ENCODE measurements at regions not wholly inside any gene's neighbourhood (a gene's known extent, or its start where the extent isn't known, plus 50 kb on each side); places are given as distances from the start of the nearest gene placed in this dataset.
"Not testable (repeated sequence)": the region's sequence is repeated elsewhere in the genome, so short reads cannot be mapped to it uniquely, and the experiment has no call there.

- intact Hi-C loops (cut with micrococcal nuclease), result no loop called here
- Mint-ChIP-seq H3K36me3 (no peaks in the 10 kb centered on the region), H3K4me1 (no peaks in the 10 kb centered on the region), H3K4me3 (no peak overlapping the region), H3K27me3 (peaks cover 4 to 7% of the 10 kb centered on the region in 2 donors), H3K27ac (no peak overlapping the region), H3K9me3 (peaks cover 0 to 14% (median 1%) of the 10 kb centered on the region in 8 donors)
- no peaks in the 10 kb centered on the region for H3K27me3 ChIP-seq (ENCODE audit: insufficient read depth, low read length)
- POLR2A ChIA-PET (ENCODE audit: partially characterized antibody), result no interaction called here
- no peak for DNase-seq
- CTCF ChIA-PET (ENCODE audit: partially characterized antibody), result no interaction called here
- H3K4me1 ChIP-seq (ENCODE audit: insufficient read depth, low read length), result no peaks in the 10 kb centered on the region
- H3K9me3 ChIP-seq (ENCODE audit: control insufficient read depth in 1 of 2, low read length in 2 of 2), result no peaks in the 10 kb centered on the region
- no peaks in the 10 kb centered on the region for H3K36me3 ChIP-seq (ENCODE audit: insufficient read depth, low read length)
- no peak overlapping the region for H3K4me3 ChIP-seq (ENCODE audit: low read length in 2 of 2)
- H3K27ac ChIP-seq (ENCODE audit: low read depth, low read length), result no peak overlapping the region
Measured at GRCh38 chr2:83971547-83971946, 487.5 kb downstream of the SUCLG1 start.

- H3K27ac ChIP-seq (ENCODE audit: low read depth, low read length), result no peak overlapping the region
- H3K4me1 ChIP-seq (ENCODE audit: insufficient read depth, low read length), result no peaks in the 10 kb centered on the region
- intact Hi-C loops (cut with micrococcal nuclease), result no loop called here
- DNase-seq, result no peak
- H3K36me3 Mint-ChIP-seq, result no peaks in the 10 kb centered on the region
- H3K9me3 Mint-ChIP-seq, result peaks cover 0 to 4% (median 0%) of the 10 kb centered on the region in 8 donors
- H3K4me3 ChIP-seq (ENCODE audit: low read length in 2 of 2), result no peak overlapping the region
- H3K4me3 Mint-ChIP-seq, result no peak overlapping the region
- ChIA-PET CTCF (ENCODE audit: partially characterized antibody) (no interaction called here), POLR2A (ENCODE audit: partially characterized antibody) (no interaction called here)
- no peaks in the 10 kb centered on the region for H3K36me3 ChIP-seq (ENCODE audit: insufficient read depth, low read length)
- H3K4me1 Mint-ChIP-seq, result no peaks in the 10 kb centered on the region
- no peaks in the 10 kb centered on the region for H3K27me3 ChIP-seq (ENCODE audit: insufficient read depth, low read length)
- no peaks in the 10 kb centered on the region for H3K9me3 ChIP-seq (ENCODE audit: control insufficient read depth in 1 of 2, low read length in 2 of 2)
- peaks cover 4 to 5% of the 10 kb centered on the region in 2 donors for H3K27me3 Mint-ChIP-seq
- no peak overlapping the region for H3K27ac Mint-ChIP-seq
Measured at GRCh38 chr2:83970217-83970929, 488.7 kb downstream of the SUCLG1 start.

DNA sequence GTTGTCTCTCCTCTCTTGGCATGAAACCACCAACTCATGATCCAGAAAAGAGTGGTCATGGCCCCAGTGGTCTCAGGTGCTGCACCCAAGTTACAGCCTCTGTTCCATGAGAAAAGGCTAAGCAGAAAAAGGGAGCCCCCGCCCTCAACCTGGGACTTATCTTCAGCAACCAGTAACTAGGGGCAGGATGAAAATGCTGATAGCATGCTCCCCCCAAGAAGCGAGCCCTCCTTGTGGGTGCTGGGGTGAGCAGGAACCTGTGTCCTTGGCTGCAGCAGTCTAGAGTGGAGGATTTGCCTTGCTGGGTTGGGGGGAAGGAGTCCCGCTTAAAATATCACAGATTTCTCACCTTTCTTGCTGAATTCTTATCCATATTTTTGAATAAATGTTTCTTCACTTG is 490.0 kb downstream of the SUCLG1 start:
- H3K27ac Mint-ChIP-seq, result no peak overlapping the region
- ChIA-PET CTCF (ENCODE audit: partially characterized antibody) (no interaction called here), POLR2A (ENCODE audit: partially characterized antibody) (no interaction called here)
- intact Hi-C loops (cut with micrococcal nuclease), result no loop called here
- no peaks in the 10 kb centered on the region for H3K36me3 ChIP-seq (ENCODE audit: insufficient read depth, low read length)
- H3K27ac ChIP-seq (ENCODE audit: low read depth, low read length), result no peak overlapping the region
- H3K27me3 Mint-ChIP-seq, result peaks cover 3 to 4% of the 10 kb centered on the region in 2 donors
- no peaks in the 10 kb centered on the region for H3K27me3 ChIP-seq (ENCODE audit: insufficient read depth, low read length)
- no peaks in the 10 kb centered on the region for H3K9me3 ChIP-seq (ENCODE audit: control insufficient read depth in 1 of 2, low read length in 2 of 2)
- no peak overlapping the region for H3K4me3 ChIP-seq (ENCODE audit: low read length in 2 of 2)
- no peaks in the 10 kb centered on the region for H3K4me1 ChIP-seq (ENCODE audit: insufficient read depth, low read length)
- no peaks in the 10 kb centered on the region for H3K4me1 Mint-ChIP-seq
- peaks cover 0 to 4% (median 0%) of the 10 kb centered on the region in 8 donors for H3K9me3 Mint-ChIP-seq
- no peaks in the 10 kb centered on the region for H3K36me3 Mint-ChIP-seq
- no peak overlapping the region for H3K4me3 Mint-ChIP-seq
- DNase-seq, result no peak

DNA sequence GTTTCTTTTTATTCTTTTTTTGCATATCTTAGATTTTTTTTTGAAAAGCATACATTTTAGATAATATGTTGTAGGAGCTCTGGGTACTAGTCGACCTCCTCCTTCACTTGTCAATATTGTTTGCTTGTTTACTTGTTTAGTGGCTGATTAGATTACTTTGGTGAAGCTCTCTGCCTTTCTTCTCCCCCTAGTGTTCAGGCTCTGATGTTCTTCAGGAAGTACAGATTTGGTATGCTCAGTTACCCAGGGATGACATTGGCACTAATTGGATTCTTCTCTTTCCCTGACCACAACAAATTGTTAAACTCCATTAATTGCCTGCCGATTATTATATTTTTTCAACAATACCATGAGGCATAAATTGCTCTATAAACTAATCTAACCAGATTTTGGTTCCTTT is 491.2 kb downstream of the SUCLG1 start:
- DNase-seq, result no peak
- no peak overlapping the region for H3K4me3 Mint-ChIP-seq
- H3K4me3 ChIP-seq (ENCODE audit: low read length in 2 of 2), result no peak overlapping the region
- no peak overlapping the region for H3K27ac Mint-ChIP-seq
- no peaks in the 10 kb centered on the region for H3K9me3 ChIP-seq (ENCODE audit: control insufficient read depth in 1 of 2, low read length in 2 of 2)
- ChIA-PET POLR2A (ENCODE audit: partially characterized antibody) (no interaction called here), CTCF (ENCODE audit: partially characterized antibody) (no interaction called here)
- H3K9me3 Mint-ChIP-seq, result peaks cover 0 to 4% (median 0%) of the 10 kb centered on the region in 8 donors
- H3K4me1 ChIP-seq (ENCODE audit: insufficient read depth, low read length), result no peaks in the 10 kb centered on the region
- intact Hi-C loops (cut with micrococcal nuclease), result no loop called here
- no peaks in the 10 kb centered on the region for H3K27me3 ChIP-seq (ENCODE audit: insufficient read depth, low read length)
- peaks cover 0 to 2% of the 10 kb centered on the region in 2 donors for H3K27me3 Mint-ChIP-seq
- no peaks in the 10 kb centered on the region for H3K36me3 ChIP-seq (ENCODE audit: insufficient read depth, low read length)
- no peaks in the 10 kb centered on the region for H3K4me1 Mint-ChIP-seq
- H3K27ac ChIP-seq (ENCODE audit: low read depth, low read length), result no peak overlapping the region
- no peaks in the 10 kb centered on the region for H3K36me3 Mint-ChIP-seq

DNA sequence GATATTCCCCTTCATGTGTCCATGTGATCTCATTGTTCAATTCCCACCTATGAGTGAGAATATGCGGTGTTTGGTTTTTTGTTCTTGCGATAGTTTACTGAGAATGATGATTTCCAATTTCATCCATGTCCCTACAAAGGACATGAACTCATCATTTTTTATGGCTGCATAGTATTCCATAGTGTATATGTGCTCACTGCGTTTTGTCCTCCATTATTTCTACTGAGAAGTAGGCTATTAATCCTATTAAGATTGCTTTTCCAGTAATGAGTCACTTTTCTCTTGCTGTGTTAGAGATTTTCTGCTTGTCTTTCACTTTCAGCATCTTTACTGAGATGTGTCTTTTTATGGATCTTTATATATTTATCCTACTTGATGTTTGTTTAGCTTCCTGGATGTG is 492.1 kb downstream of the SUCLG1 start:
- H3K4me1 Mint-ChIP-seq; H3K27ac Mint-ChIP-seq; H3K4me1 ChIP-seq (ENCODE audit: insufficient read depth, low read length); H3K36me3 Mint-ChIP-seq; POLR2A ChIA-PET (ENCODE audit: partially characterized antibody); H3K27me3 Mint-ChIP-seq; H3K9me3 ChIP-seq (ENCODE audit: control insufficient read depth in 1 of 2, low read length in 2 of 2); H3K36me3 ChIP-seq (ENCODE audit: insufficient read depth, low read length); CTCF ChIA-PET (ENCODE audit: partially characterized antibody); DNase-seq; H3K4me3 ChIP-seq (ENCODE audit: low read length in 2 of 2); H3K4me3 Mint-ChIP-seq; H3K27ac ChIP-seq (ENCODE audit: low read depth, low read length); H3K27me3 ChIP-seq (ENCODE audit: insufficient read depth, low read length); H3K9me3 Mint-ChIP-seq; intact Hi-C loops (cut with micrococcal nuclease): not testable (repeated sequence)

- Histone ChIP-seq H3K27me3 (ENCODE audit: insufficient read depth, low read length) (no peaks in the 10 kb centered on the region), H3K27ac (ENCODE audit: low read depth, low read length) (no peak overlapping the region), H3K9me3 (ENCODE audit: control insufficient read depth in 1 of 2, low read length in 2 of 2) (no peaks in the 10 kb centered on the region), H3K4me1 (ENCODE audit: insufficient read depth, low read length) (no peaks in the 10 kb centered on the region), H3K36me3 (ENCODE audit: insufficient read depth, low read length) (no peaks in the 10 kb centered on the region), H3K4me3 (ENCODE audit: low read length in 2 of 2) (no peak overlapping the region)
- H3K27ac Mint-ChIP-seq, result no peak overlapping the region
- H3K4me1 Mint-ChIP-seq, result no peaks in the 10 kb centered on the region
- POLR2A ChIA-PET (ENCODE audit: partially characterized antibody), result no interaction called here
- CTCF ChIA-PET (ENCODE audit: partially characterized antibody), result no interaction called here
- H3K4me3 Mint-ChIP-seq, result no peak overlapping the region
- no peaks in the 10 kb centered on the region for H3K27me3 Mint-ChIP-seq
- no peaks in the 10 kb centered on the region for H3K9me3 Mint-ChIP-seq
- DNase-seq, result no peak
- no peaks in the 10 kb centered on the region for H3K36me3 Mint-ChIP-seq
- intact Hi-C loops (cut with micrococcal nuclease), result no loop called here
Measured at GRCh38 chr2:83961512-83961911, 497.6 kb downstream of the SUCLG1 start.

GRCh38 chr2:83960371-83960770 is 498.7 kb downstream of the SUCLG1 start:
- POLR2A ChIA-PET (ENCODE audit: partially characterized antibody), result no interaction called here
- Histone ChIP-seq H3K27me3 (ENCODE audit: insufficient read depth, low read length) (no peaks in the 10 kb centered on the region), H3K4me1 (ENCODE audit: insufficient read depth, low read length) (no peaks in the 10 kb centered on the region), H3K36me3 (ENCODE audit: insufficient read depth, low read length) (no peaks in the 10 kb centered on the region), H3K4me3 (ENCODE audit: low read length in 2 of 2) (no peak overlapping the region), H3K27ac (ENCODE audit: low read depth, low read length) (no peak overlapping the region), H3K9me3 (ENCODE audit: control insufficient read depth in 1 of 2, low read length in 2 of 2) (no peaks in the 10 kb centered on the region)
- no peak for DNase-seq
- Mint-ChIP-seq H3K36me3 (no peaks in the 10 kb centered on the region), H3K27me3 (no peaks in the 10 kb centered on the region), H3K27ac (no peak overlapping the region), H3K9me3 (no peaks in the 10 kb centered on the region), H3K4me3 (no peak overlapping the region), H3K4me1 (no peaks in the 10 kb centered on the region)
- intact Hi-C loops (cut with micrococcal nuclease), result no loop called here
- CTCF ChIA-PET (ENCODE audit: partially characterized antibody), result interaction anchor here (0.9 to 1.1 kb wide), 2 partner anchors 9 to 12 kb away, joined by 3 read pairs; no protein-coding TSS in a partner anchor

DNA sequence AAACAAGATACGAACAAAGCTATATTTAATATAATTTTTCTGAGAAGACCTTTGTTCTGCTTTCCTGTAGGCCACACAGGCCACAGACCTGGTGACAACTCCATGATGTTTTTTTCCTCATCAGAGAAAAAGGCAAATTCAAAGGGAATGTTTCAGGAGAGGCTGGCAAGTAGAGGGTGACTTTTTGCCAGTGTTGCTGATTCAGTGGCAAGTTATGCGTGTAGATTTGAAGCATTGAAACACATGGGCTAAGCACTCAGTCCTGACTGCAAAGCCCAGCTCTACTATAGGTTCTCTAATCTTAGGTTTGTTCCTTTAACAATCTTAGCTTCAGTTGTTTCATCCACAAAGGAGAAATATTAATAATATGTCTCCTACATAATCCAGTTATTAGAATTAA is 499.8 kb downstream of the SUCLG1 start:
- Mint-ChIP-seq H3K36me3 (no peaks in the 10 kb centered on the region), H3K27ac (no peak overlapping the region), H3K9me3 (no peaks in the 10 kb centered on the region), H3K4me3 (no peak overlapping the region), H3K27me3 (no peaks in the 10 kb centered on the region), H3K4me1 (no peaks in the 10 kb centered on the region)
- Histone ChIP-seq H3K36me3 (ENCODE audit: insufficient read depth, low read length) (no peaks in the 10 kb centered on the region), H3K27me3 (ENCODE audit: insufficient read depth, low read length) (no peaks in the 10 kb centered on the region), H3K27ac (ENCODE audit: low read depth, low read length) (no peak overlapping the region), H3K4me1 (ENCODE audit: insufficient read depth, low read length) (no peaks in the 10 kb centered on the region), H3K9me3 (ENCODE audit: control insufficient read depth in 1 of 2, low read length in 2 of 2) (no peaks in the 10 kb centered on the region), H3K4me3 (ENCODE audit: low read length in 2 of 2) (no peak overlapping the region)
- ChIA-PET POLR2A (ENCODE audit: partially characterized antibody) (no interaction called here), CTCF (ENCODE audit: partially characterized antibody) (interaction anchor here (1.1 kb wide), 1 partner anchor 14 kb away, joined by 3 read pairs; no protein-coding TSS in a partner anchor)
- intact Hi-C loops (cut with micrococcal nuclease), result no loop called here
- DNase-seq, result no peak

All from CD4-positive, alpha-beta memory T cell (primary cell).